GM18505 (cell line): ENCODE measurements at regions not wholly inside any gene's neighbourhood (a gene's known extent, or its start where the extent isn't known, plus 50 kb on each side); places are given as distances from the start of the nearest gene placed in this dataset.

ENCODE experiments used
- ATAC-seq: cut with Tn5 transposase; IDR thresholded peaks from one replicate; pipeline ENCODE4 v1.9.1; 2021; ENCODE audit not compliant: unreplicated experiment
- POLR2A ChIP-seq: IDR thresholded peaks from 4 replicates; pipeline ENCODE4 v1.6.1; 2011; ENCODE audit warnings: borderline replicate concordance; ENCODE audit not compliant: insufficient read depth, insufficient read length; ENCODE audit errors: extremely low read depth

DNA sequence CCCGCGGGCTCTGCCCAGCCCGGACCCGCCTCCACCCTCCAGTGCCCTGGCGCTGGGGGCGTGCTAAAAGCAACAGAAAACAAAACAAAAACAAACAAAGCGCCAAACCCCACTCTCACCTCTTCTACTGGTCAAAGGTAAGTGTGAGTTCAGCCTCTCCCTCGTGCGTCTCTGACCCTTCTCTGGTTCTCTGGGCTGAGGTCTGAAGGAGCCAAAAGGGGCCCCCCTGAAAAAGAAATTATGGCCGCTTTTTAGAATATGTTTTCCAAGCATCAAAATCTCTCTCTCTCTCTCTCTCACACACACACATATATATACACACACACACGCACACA, 133.5 kb upstream of the DPYD start:
- no peak for TF ChIP-seq POLR2A
- ATAC-seq: no peak

DNA sequence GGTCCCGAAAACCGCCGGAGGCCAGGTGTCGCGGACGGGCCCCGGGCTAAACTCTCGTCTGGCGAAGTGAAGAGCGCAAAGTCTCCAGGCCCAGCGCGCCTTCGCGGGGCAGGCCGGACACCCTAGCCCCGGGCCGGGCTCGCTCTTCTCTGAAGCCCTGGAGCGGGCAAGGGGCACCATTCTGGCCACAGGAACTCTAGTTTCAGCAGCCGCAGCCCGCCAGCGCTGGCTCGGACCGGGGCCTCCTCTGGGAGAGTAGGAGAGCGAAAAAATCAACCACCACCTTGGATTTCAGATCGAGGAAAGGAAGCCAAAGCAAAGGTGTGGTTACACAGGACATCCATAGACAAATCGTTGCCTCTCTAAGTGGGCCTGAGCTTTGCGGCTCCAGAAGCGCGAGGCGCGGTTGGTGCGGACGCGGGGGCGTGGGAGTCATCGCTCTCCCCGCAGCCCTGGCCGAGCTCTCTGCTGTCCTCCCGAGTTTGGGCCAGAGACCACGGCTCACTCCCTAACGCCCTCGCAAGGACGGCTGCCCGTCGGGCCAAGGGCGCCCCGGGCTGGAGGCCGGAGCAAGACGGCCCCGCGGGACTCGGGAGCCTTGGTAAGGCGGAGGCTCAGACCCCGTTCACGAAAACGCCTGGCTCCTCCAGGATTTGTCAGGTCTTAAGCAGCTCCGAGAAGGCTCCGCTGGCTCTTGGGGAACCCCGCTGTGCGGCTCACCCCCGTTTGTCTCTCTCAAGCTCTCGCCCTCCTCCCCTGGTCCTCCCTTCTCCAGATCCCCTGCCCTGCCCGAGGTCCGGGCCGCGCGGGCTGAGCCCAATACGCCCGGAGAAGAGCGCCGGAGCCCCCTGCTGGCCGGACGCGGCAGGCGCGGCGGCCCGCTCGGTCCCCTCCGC, 132.9 kb upstream of the DPYD start:
- no peak for TF ChIP-seq POLR2A
- ATAC-seq: peak; percentile 96

DNA sequence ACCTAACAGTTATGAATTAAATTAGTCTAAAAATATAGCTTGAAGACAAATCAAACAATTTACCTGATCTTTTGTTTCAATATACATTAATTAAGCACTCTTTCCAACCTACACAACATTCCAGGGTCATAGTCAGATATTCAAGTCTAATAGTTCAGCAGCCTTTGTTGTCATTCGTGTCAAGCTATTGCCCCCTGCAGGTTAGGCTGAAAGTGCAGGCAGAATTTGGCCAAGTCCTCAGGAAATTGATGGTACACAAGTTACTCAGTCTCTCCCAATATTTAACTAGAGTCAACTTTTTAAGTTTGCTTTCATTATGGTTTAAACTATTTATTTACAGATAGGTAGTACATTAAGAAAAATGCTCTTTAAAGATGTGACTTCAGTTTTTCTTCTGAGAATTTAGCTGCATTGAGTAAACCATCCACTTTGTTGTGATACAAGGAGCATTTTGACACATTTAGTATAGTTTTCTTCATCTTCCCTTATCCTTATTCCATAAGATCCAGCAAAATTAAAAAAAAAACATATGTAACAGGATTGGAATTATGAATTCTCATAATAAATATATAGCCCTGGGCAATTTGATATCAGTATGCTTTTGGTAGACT, 130.3 kb upstream of the DPYD start:
- TF ChIP-seq POLR2A: no peak
- peak; percentile 43 for ATAC-seq

DNA sequence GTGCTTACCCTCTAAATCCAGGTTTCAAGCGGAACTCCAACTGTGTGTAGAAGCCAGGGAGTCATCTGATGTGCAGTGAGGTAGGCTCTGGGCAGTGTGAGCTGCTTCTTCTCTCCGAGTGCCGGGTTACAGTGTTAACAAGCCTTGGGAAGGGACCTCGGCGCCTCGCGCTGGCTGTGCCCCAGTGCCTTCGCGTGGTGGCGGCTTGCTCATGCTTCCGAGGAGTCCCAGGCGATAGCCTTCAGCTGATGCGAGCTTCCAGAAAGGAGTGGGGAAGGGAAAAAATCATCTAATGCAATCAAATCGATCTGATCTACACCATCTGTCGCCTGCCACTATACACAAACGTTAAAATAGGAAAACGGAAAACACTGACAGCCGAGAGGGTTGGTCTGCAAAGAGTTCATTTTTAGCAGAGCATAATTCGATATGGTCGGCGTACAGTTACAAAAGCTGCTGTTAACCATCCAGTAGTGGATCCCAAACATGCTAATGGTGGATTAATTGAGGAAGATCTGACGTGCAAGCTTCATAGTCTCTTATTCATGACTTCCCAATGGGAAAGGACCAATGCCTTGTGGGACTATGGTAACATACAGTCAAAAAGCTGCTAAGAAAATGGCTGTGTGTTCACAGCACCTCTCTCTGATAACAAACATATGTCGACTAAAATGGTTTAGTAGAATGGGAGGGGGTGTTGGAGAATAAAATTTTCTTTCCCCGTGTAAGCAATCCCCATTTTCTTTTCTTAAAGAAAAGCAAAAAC, 128.7 kb upstream of the DPYD start:
- no peak for ATAC-seq
- no peak for TF ChIP-seq POLR2A

DNA sequence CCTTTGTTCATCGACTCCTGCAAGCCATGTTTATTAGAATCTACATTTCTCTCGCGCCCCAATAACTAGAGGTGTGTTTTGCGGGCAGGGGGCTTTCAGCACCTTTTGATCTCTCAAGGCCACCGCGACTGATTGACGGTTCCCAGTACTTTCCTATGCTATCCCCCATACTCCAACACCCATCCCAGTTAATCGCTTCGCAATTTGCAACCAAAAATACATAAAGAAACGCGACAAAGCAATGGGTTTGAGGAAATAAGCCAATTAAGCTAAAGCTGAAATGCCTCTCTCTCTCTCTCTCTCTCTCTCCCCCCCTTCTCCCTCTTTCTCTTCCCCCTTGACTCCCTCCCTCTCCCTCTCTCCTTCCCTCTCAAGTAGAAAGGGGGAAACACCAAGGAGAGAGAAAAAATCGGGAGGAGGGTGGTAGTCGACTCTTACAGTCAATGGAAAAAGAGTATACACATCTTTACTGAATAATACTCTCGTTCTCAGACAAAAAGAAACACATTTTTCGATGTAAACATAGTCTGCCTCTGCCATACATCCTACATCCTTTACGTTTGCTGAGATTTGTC, 128.0 kb upstream of the DPYD start:
- no peak for ATAC-seq
- TF ChIP-seq POLR2A: no peak

DNA sequence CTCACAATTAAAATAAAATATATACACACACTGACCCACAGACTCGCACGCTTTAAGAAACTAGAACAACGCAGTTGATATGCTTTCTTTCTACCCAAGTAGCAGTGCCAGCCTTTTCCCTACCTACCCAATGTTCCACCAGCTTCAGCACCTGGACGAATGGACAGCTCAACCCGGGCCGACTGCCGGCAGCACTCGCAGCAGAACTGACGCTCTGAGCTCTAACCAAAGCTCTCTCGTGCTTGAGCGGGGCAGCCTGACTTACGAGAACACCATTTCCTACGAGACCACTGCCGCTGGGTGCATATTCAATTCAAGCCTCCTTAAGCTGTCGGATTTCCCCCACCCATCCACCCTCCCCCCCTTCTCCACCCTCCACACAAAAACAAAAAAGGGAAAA, 127.4 kb upstream of the DPYD start:
- ATAC-seq: no peak
- no peak for TF ChIP-seq POLR2A

DNA sequence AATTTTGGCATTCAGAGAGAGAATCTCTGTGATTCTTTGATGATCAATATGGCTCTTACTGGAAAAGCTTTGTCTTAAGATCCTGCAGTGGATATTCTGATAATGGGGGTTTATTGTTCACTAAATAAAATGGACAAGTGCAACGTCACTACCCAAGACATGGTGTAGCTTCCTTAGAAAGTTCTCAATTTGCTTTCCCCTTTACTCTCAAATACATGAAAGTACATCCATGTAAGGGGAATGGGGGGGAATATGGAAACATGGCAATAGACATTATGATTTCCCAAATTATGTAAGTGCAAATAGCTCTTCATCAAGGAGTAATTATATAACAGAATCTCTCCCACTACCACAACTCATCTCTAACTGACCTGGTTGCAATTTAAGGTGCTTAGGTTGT, 126.3 kb upstream of the DPYD start:
- TF ChIP-seq POLR2A: no peak
- no peak for ATAC-seq

DNA sequence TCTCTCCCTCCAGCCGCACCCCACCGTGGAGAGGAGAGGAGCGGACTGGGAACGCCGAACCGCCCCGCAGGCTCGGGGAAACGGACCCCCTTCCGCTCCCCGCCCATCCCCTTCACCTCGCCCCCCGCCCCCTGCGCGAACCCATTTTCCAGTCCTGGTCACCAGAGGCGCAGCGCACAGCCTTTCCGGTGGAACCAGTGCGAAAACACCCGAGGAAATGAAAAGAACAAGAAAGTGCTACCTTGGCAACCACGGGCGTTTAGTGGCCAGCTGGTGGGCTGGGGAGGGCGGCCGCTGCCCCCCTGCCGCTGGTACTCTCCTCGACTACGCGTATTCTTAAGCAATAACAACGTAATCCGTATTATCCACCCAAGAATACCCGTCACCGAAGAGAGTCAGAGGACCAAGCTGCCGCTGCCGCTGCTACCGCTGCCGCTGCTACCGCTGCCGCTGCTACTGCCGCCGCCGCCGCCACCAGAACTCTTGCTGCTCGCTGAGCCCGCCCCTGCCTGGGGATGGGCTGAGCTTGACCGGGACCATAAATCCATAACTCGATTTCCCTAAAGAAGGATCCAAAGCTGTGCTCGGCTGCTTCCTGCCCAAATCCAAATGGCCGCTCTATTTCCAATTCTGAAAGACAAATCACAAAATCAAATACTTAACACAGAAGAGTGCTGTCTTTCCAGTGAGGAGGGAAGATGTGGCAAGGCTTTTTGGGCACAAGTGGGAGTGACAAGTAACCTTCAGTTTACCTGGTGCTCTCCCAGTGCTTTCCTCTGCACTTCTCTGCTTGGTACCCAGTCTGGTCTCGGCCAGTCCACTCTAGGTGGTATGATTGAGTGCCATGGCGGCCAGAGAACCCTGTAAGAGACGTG, 125.2 kb upstream of the DPYD start:
- no peak for ATAC-seq

DNA sequence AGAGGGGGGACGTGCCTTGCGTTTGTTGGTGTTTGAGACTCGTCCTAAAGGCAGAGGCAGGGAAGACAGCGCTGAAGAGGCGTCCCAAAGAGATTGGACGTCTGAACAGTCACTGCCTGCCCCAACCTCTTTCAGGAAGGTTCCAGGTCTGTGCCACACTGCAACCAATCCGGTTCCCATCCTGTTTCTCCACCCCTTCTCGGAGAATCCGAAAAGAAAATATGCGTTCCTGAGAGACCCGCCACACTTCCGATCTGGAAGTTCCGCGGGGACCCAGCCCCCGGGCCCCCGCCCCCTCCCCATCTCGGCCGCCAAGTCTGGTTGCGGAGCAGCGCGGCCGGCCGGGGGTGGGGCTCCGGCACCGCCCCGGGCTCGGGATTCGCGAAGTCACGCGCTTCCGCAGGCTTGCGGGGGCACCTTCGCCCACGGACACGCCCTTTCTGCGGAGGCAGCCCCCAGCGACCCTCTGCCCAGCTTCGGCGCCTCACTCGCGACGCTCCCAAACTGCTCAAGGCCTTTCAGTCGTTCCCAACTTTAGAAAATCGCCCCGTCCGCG, 124.5 kb upstream of the DPYD start:
- no peak for TF ChIP-seq POLR2A
- ATAC-seq: no peak

More for the DNA sequence above, 125.2 kb upstream of the DPYD start:
- TF ChIP-seq POLR2A: no peak

DNA sequence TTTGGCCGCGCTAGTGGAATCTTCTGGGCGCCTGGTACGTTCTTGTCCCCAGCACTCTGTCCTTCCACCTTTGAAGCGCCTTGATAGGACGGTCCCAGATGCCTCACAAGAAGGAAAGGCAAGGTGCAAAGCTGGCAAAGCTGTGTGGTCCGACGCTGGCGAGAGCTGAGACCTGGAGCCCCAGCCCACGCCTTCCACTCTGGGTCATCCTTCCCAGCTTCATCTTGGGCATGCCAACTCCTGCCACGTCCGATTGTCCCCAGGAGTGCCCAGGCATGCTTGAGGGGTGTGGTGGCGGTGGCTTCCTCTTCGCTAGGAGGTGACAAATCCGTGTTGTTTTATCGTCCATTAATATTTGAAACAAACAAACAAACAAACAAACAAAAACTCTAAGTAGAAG, 123.9 kb upstream of the DPYD start:
- no peak for ATAC-seq
- TF ChIP-seq POLR2A: no peak

DNA sequence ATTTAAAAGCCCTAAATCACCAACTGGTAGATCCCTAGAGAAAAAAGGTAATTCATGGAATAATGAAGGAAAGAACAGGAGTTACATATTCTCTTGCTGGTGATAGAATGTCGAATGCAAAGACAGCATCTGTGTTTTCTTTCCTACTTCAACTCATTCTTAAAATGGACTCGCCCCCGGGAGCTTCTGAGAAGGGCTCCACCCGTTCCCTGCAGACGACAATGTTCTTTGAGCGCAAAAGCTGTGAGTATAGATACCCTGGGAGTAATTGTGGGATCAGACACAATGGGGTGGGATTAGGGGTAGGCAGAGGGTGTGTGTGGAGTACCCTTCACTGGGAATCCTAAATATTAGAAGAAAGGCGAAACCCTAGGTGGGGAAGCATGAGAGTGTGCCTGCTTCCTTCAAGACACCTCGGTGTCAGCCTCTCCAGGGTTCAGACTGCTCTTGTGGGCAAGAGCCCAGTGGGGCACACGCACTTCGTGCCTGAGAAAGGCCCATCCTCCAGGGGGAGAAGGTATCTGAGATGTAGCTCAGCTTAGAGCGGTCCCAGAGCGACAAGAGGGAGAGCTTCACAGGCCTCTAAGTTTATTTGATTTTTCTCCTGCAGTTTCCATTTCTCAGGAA, 123.3 kb upstream of the DPYD start:
- no peak for TF ChIP-seq POLR2A
- no peak for ATAC-seq

DNA sequence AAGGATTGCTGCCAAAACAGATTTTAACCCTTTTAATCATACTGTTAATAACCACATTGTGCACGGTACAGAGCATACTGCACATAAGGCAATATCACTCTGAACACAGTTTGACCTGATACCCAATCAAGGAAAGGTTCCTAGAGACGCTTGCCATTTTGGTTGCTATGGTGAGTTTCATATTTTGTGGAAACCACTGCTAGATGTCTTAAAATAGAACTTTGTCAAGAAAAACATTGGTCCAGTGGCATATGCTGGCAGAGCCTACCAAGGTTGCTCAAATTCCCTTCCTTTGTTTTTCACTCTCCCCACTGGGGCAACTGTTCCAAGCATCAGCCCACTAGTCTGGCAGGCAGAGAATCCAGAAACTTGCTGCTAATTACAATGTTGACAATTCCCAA, 114.8 kb upstream of the DPYD start:
- TF ChIP-seq POLR2A: no peak
- no peak for ATAC-seq
